ENCODE measurements at regions not wholly inside any gene's neighbourhood (a gene's known extent, or its start where the extent isn't known, plus 50 kb on each side); places are given as distances from the start of the nearest gene placed in this dataset.

- no peaks in the 10 kb centered on the region for H3K4me1 ChIP-seq (ENCODE audit: insufficient read depth, low read length)
- no peaks in the 10 kb centered on the region for H3K27me3 ChIP-seq (ENCODE audit: insufficient read depth, low read length)
- H3K36me3 ChIP-seq (ENCODE audit: insufficient read depth, low read depth, low read length): no peaks in the 10 kb centered on the region
- H3K27ac ChIP-seq (ENCODE audit: low read length): no peak overlapping the region
- H3K4me3 ChIP-seq (ENCODE audit: low read length): no peak overlapping the region
- H3K9me3 ChIP-seq (ENCODE audit: insufficient read depth, low read depth, low read length): no peaks in the 10 kb centered on the region
- H3K9ac ChIP-seq (ENCODE audit: low read depth, low read length): no peak overlapping the region
Measured at GRCh38 chr4:14560577-14560976, 441.7 kb upstream of the CPEB2 start.

- H3K4me1 ChIP-seq (ENCODE audit: insufficient read depth, low read length): no peaks in the 10 kb centered on the region
- no peaks in the 10 kb centered on the region for H3K27me3 ChIP-seq (ENCODE audit: insufficient read depth, low read length)
- no peaks in the 10 kb centered on the region for H3K9me3 ChIP-seq (ENCODE audit: insufficient read depth, low read depth, low read length)
- no peak overlapping the region for H3K9ac ChIP-seq (ENCODE audit: low read depth, low read length)
- no peak overlapping the region for H3K4me3 ChIP-seq (ENCODE audit: low read length)
- no peak overlapping the region for H3K27ac ChIP-seq (ENCODE audit: low read length)
- no peaks in the 10 kb centered on the region for H3K36me3 ChIP-seq (ENCODE audit: insufficient read depth, low read depth, low read length)
Measured at GRCh38 chr4:14562901-14563300, 439.4 kb upstream of the CPEB2 start.

GRCh38 chr4:14564281-14564680 lies 438.0 kb upstream of the CPEB2 start:
- H3K9ac ChIP-seq (ENCODE audit: low read depth, low read length): no peak overlapping the region
- H3K36me3 ChIP-seq (ENCODE audit: insufficient read depth, low read depth, low read length): no peaks in the 10 kb centered on the region
- H3K27me3 ChIP-seq (ENCODE audit: insufficient read depth, low read length): no peaks in the 10 kb centered on the region
- no peak overlapping the region for H3K27ac ChIP-seq (ENCODE audit: low read length)
- H3K4me1 ChIP-seq (ENCODE audit: insufficient read depth, low read length): no peaks in the 10 kb centered on the region
- no peaks in the 10 kb centered on the region for H3K9me3 ChIP-seq (ENCODE audit: insufficient read depth, low read depth, low read length)
- no peak overlapping the region for H3K4me3 ChIP-seq (ENCODE audit: low read length)

GRCh38 chr4:14566518-14566917 lies 435.8 kb upstream of the CPEB2 start:
- Histone ChIP-seq H3K27me3 (ENCODE audit: insufficient read depth, low read length) (no peaks in the 10 kb centered on the region), H3K36me3 (ENCODE audit: insufficient read depth, low read depth, low read length) (no peaks in the 10 kb centered on the region), H3K27ac (ENCODE audit: low read length) (no peak overlapping the region), H3K4me1 (ENCODE audit: insufficient read depth, low read length) (no peaks in the 10 kb centered on the region), H3K4me3 (ENCODE audit: low read length) (no peak overlapping the region), H3K9me3 (ENCODE audit: insufficient read depth, low read depth, low read length) (no peaks in the 10 kb centered on the region), H3K9ac (ENCODE audit: low read depth, low read length) (no peak overlapping the region)

- Histone ChIP-seq H3K9me3 (ENCODE audit: insufficient read depth, low read depth, low read length) (no peaks in the 10 kb centered on the region), H3K27ac (ENCODE audit: low read length) (no peak overlapping the region), H3K4me3 (ENCODE audit: low read length) (no peak overlapping the region), H3K27me3 (ENCODE audit: insufficient read depth, low read length) (no peaks in the 10 kb centered on the region), H3K4me1 (ENCODE audit: insufficient read depth, low read length) (no peaks in the 10 kb centered on the region), H3K9ac (ENCODE audit: low read depth, low read length) (no peak overlapping the region), H3K36me3 (ENCODE audit: insufficient read depth, low read depth, low read length) (no peaks in the 10 kb centered on the region)
Measured at GRCh38 chr4:14568351-14568750, 433.9 kb upstream of the CPEB2 start.

GRCh38 chr4:14575289-14575688 lies 427.0 kb upstream of the CPEB2 start:
- no peaks in the 10 kb centered on the region for H3K4me1 ChIP-seq (ENCODE audit: insufficient read depth, low read length)
- no peaks in the 10 kb centered on the region for H3K27me3 ChIP-seq (ENCODE audit: insufficient read depth, low read length)
- no peak overlapping the region for H3K27ac ChIP-seq (ENCODE audit: low read length)

GRCh38 chr4:14575919-14576318 lies 426.4 kb upstream of the CPEB2 start:
- H3K27ac ChIP-seq (ENCODE audit: low read length): no peak overlapping the region
- no peaks in the 10 kb centered on the region for H3K9me3 ChIP-seq (ENCODE audit: insufficient read depth, low read depth, low read length)
- H3K27me3 ChIP-seq (ENCODE audit: insufficient read depth, low read length): no peaks in the 10 kb centered on the region
- H3K9ac ChIP-seq (ENCODE audit: low read depth, low read length): no peak overlapping the region
- H3K4me3 ChIP-seq (ENCODE audit: low read length): no peak overlapping the region
- no peaks in the 10 kb centered on the region for H3K36me3 ChIP-seq (ENCODE audit: insufficient read depth, low read depth, low read length)
- H3K4me1 ChIP-seq (ENCODE audit: insufficient read depth, low read length): no peaks in the 10 kb centered on the region

More at GRCh38 chr4:14575289-14575688, 427.0 kb upstream of the CPEB2 start:
- Histone ChIP-seq H3K4me3 (ENCODE audit: low read length) (no peak overlapping the region), H3K36me3 (ENCODE audit: insufficient read depth, low read depth, low read length) (no peaks in the 10 kb centered on the region), H3K9me3 (ENCODE audit: insufficient read depth, low read depth, low read length) (no peaks in the 10 kb centered on the region), H3K9ac (ENCODE audit: low read depth, low read length) (no peak overlapping the region)

- H3K36me3 ChIP-seq (ENCODE audit: insufficient read depth, low read depth, low read length): no peaks in the 10 kb centered on the region
- no peak overlapping the region for H3K4me3 ChIP-seq (ENCODE audit: low read length)
- H3K27me3 ChIP-seq (ENCODE audit: insufficient read depth, low read length): no peaks in the 10 kb centered on the region
- H3K9ac ChIP-seq (ENCODE audit: low read depth, low read length): no peak overlapping the region
- no peaks in the 10 kb centered on the region for H3K9me3 ChIP-seq (ENCODE audit: insufficient read depth, low read depth, low read length)
- H3K4me1 ChIP-seq (ENCODE audit: insufficient read depth, low read length): no peaks in the 10 kb centered on the region
- H3K27ac ChIP-seq (ENCODE audit: low read length): no peak overlapping the region
Measured at GRCh38 chr4:14580061-14580460, 422.2 kb upstream of the CPEB2 start.

GRCh38 chr4:14581741-14582140 lies 420.5 kb upstream of the CPEB2 start:
- Histone ChIP-seq H3K36me3 (ENCODE audit: insufficient read depth, low read depth, low read length) (no peaks in the 10 kb centered on the region), H3K4me3 (ENCODE audit: low read length) (no peak overlapping the region), H3K9ac (ENCODE audit: low read depth, low read length) (no peak overlapping the region), H3K9me3 (ENCODE audit: insufficient read depth, low read depth, low read length) (no peaks in the 10 kb centered on the region), H3K27ac (ENCODE audit: low read length) (no peak overlapping the region), H3K27me3 (ENCODE audit: insufficient read depth, low read length) (no peaks in the 10 kb centered on the region), H3K4me1 (ENCODE audit: insufficient read depth, low read length) (no peaks in the 10 kb centered on the region)

- Histone ChIP-seq H3K9me3 (ENCODE audit: insufficient read depth, low read depth, low read length) (no peaks in the 10 kb centered on the region), H3K36me3 (ENCODE audit: insufficient read depth, low read depth, low read length) (no peaks in the 10 kb centered on the region), H3K4me3 (ENCODE audit: low read length) (no peak overlapping the region), H3K9ac (ENCODE audit: low read depth, low read length) (no peak overlapping the region), H3K27ac (ENCODE audit: low read length) (no peak overlapping the region), H3K27me3 (ENCODE audit: insufficient read depth, low read length) (no peaks in the 10 kb centered on the region), H3K4me1 (ENCODE audit: insufficient read depth, low read length) (no peaks in the 10 kb centered on the region)
Measured at GRCh38 chr4:14582677-14583076, 419.6 kb upstream of the CPEB2 start.

- no peaks in the 10 kb centered on the region for H3K27me3 ChIP-seq (ENCODE audit: insufficient read depth, low read length)
- no peak overlapping the region for H3K4me3 ChIP-seq (ENCODE audit: low read length)
- no peaks in the 10 kb centered on the region for H3K9me3 ChIP-seq (ENCODE audit: insufficient read depth, low read depth, low read length)
Measured at GRCh38 chr4:14583331-14583730, 418.9 kb upstream of the CPEB2 start.

GRCh38 chr4:14583752-14584151 lies 418.5 kb upstream of the CPEB2 start:
- Histone ChIP-seq H3K27me3 (ENCODE audit: insufficient read depth, low read length) (no peaks in the 10 kb centered on the region), H3K9ac (ENCODE audit: low read depth, low read length) (no peak overlapping the region), H3K27ac (ENCODE audit: low read length) (no peak overlapping the region), H3K36me3 (ENCODE audit: insufficient read depth, low read depth, low read length) (no peaks in the 10 kb centered on the region), H3K4me3 (ENCODE audit: low read length) (no peak overlapping the region), H3K4me1 (ENCODE audit: insufficient read depth, low read length) (no peaks in the 10 kb centered on the region), H3K9me3 (ENCODE audit: insufficient read depth, low read depth, low read length) (no peaks in the 10 kb centered on the region)

More at GRCh38 chr4:14583331-14583730, 418.9 kb upstream of the CPEB2 start:
- Histone ChIP-seq H3K27ac (ENCODE audit: low read length) (no peak overlapping the region), H3K4me1 (ENCODE audit: insufficient read depth, low read length) (no peaks in the 10 kb centered on the region), H3K9ac (ENCODE audit: low read depth, low read length) (no peak overlapping the region), H3K36me3 (ENCODE audit: insufficient read depth, low read depth, low read length) (no peaks in the 10 kb centered on the region)

- H3K27ac ChIP-seq (ENCODE audit: low read length): no peak overlapping the region
- H3K4me1 ChIP-seq (ENCODE audit: insufficient read depth, low read length): no peaks in the 10 kb centered on the region
- no peaks in the 10 kb centered on the region for H3K36me3 ChIP-seq (ENCODE audit: insufficient read depth, low read depth, low read length)
- no peak overlapping the region for H3K4me3 ChIP-seq (ENCODE audit: low read length)
- no peaks in the 10 kb centered on the region for H3K27me3 ChIP-seq (ENCODE audit: insufficient read depth, low read length)
- H3K9me3 ChIP-seq (ENCODE audit: insufficient read depth, low read depth, low read length): no peaks in the 10 kb centered on the region
- H3K9ac ChIP-seq (ENCODE audit: low read depth, low read length): no peak overlapping the region
Measured at GRCh38 chr4:14592950-14593349, 409.3 kb upstream of the CPEB2 start.
